ENCODE measurements at regions not wholly inside any gene's neighbourhood (a gene's known extent, or its start where the extent isn't known, plus 50 kb on each side); places are given as distances from the start of the nearest gene placed in this dataset.

- DNase-seq = no peak
Measured at GRCh38 chr2:13109516-13109915, 392.8 kb downstream of the TRIB2 start.

DNA sequence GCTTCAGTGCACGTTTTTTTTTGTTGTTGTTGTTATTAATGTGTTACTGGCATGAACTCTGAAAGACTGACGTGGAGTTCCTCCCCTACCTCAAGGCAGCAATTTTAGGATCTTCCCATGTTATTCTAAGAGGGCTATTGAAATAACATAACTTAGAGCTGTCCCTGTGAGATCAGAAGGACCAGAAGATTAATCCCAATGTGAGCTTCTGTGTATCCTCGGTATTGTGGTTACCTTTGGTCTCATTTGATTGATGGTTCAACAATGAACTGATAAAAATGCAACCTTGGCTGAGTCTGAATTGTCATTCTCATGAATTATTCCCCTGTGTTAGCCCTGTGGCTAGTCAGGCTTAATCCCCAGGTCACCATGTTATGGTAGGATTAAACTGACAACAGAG is 394.1 kb downstream of the TRIB2 start:
- DNase-seq = no peak

GRCh38 chr2:13113002-13113401 is 396.3 kb downstream of the TRIB2 start:
- DNase-seq = no peak

GRCh38 chr2:13114391-13114790 is 397.7 kb downstream of the TRIB2 start:
- no peak for DNase-seq

- no peak for DNase-seq
Measured at GRCh38 chr2:13115643-13116042, 398.9 kb downstream of the TRIB2 start.

DNA sequence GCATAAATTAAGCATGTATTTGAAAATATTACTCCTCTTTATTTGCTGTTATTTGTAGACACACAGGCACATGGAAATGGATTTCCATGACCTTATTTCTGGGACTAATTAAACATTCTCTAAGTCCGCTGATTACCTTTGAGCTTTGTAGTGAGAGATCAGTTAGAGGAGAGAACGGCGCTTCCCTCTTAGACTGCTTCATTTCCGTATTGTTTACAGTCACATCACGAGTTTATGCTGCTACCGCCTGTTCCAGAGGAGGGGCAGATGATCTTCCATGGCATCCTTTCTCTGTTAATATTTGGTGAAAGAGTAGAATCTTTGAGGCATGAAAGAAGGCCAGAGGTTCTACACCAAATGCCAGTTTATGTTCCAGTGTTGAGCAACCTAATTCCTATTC is 404.4 kb downstream of the TRIB2 start:
- no peak for DNase-seq

- DNase-seq = no peak
Measured at GRCh38 chr2:13128139-13128538, 411.4 kb downstream of the TRIB2 start.

- DNase-seq = no peak
Measured at GRCh38 chr2:13135369-13135768, 418.6 kb downstream of the TRIB2 start.

- no peak for DNase-seq
Measured at GRCh38 chr2:13135856-13136255, 419.1 kb downstream of the TRIB2 start.

GRCh38 chr2:13137679-13138078 is 420.9 kb downstream of the TRIB2 start:
- DNase-seq = no peak

DNA sequence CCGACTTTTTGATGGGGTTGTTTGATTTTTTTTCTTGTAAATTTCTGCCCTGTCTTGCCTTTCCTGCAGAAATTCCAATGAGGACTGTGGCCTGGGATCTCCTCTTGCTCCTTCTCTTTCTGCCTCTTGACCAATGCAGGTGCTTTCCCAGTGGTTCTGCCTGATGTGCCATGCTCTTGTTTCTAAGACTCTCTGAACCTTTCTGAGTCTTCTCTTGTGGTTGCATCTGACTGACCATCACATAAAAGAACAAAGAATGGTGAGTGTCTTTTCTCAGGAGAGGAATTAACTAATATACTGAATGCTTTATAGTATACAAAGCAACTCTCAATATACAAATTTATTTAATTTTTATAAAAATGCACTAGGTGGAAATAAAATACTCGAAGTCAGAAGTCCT is 424.6 kb downstream of the TRIB2 start:
- no peak for DNase-seq

GRCh38 chr2:13143451-13143850 is 426.7 kb downstream of the TRIB2 start:
- no peak for DNase-seq

DNA sequence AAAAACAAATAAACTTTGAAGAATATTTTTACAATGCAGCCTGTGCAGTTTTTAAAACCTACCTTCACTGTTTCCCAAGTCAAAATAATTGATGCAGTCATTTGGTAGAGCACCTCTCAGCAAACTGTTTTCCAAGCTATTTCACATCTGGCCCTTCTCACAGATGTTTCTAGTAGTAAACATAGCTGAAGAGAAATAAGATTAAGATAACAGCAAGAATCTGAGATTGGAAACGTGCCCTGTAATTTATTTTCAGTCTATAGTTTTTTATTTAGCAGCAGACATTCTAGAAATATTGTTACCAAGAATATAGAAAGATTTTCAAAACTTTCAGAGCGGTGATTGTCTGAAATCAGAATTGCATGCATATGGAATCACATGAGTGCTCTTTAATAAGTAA is 440.2 kb downstream of the TRIB2 start:
- no peak for DNase-seq

- no peak for DNase-seq
Measured at GRCh38 chr2:13158466-13158865, 441.7 kb downstream of the TRIB2 start.

DNA sequence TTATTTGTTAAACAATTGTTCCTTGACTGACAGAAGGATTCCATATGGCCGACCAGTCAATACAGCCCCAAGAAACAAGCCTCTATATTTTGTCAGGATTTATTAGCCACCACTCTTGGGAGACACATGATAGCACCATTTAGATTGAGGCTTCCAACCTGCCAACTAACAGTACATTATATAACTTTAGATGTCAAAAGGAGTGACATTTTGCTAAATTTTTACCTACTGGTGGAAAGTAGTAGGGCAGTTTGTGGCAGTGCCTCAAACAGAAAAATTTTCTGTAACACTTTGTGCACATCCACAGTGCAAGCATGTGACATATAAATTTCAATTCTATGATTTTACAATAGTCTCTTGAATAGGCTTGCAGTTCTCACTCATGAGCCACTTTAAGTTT is 464.0 kb downstream of the TRIB2 start:
- no peak for DNase-seq

DNA sequence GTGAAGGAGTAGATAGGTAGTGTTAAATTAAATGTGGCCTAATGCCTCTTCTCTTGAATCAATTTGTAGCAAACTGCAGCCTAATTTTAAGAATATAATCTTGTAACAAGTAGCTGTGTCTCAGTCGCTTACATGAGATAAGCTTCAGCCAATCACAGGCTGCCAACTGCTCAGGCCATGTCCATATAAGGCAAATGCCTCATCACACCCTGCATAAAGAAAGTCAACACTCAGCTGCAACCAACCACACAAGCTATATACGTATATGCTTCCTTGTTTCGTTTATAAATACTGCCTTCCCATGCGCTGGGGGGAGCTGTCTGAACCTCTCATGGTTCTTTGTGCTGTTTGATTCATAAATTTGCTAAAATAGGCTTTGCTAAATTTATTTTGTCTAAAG is 476.3 kb downstream of the TRIB2 start:
- no peak for DNase-seq

DNA sequence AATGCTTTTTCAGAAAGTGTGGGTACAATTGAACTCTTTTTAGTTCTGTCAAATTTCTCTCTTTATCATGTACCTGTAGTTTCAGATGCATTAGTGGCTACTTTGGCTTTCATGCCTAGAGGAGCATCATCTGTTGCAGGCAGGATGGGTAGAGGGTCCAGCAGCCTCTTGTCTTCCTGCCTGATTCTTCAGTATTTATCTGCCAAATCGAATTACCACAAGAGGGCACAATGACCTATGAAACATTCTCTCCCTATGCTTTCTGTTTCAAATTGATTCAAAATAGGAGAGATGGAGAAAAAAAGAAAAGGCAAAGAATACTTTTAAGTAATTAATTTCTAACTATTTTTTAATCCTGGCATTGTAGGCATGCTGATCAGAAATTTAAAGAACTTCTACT is 477.2 kb downstream of the TRIB2 start:
- DNase-seq = no peak

DNA sequence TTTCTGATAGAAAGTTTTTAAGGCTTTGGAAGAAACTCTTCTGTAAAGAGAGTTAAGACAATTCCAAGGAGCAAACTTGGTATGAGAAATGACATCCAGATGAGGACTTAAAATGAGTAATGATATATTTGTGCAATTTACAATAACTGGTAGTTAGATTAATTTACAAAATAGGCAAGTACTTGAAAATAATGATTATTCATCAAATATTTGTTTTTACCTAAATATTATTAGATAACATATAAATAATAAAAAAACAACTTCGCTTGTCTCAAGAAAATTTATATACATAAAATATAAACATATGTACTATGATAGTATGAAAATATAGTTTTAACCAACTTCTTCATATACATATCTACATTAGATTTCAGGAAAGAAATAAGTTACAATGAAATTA is 478.5 kb downstream of the TRIB2 start:
- DNase-seq = no peak

- DNase-seq = no peak
Measured at GRCh38 chr2:13197248-13197647, 480.5 kb downstream of the TRIB2 start.

GRCh38 chr2:13201924-13202323 is 485.2 kb downstream of the TRIB2 start:
- DNase-seq = no peak

GRCh38 chr2:13212115-13212514 is 495.4 kb downstream of the TRIB2 start:
- DNase-seq = no peak

- DNase-seq = no peak
Measured at GRCh38 chr2:13218205-13218604, 501.5 kb downstream of the TRIB2 start.

- DNase-seq = no peak
Measured at GRCh38 chr2:13227578-13227977, 510.8 kb downstream of the TRIB2 start.

DNA sequence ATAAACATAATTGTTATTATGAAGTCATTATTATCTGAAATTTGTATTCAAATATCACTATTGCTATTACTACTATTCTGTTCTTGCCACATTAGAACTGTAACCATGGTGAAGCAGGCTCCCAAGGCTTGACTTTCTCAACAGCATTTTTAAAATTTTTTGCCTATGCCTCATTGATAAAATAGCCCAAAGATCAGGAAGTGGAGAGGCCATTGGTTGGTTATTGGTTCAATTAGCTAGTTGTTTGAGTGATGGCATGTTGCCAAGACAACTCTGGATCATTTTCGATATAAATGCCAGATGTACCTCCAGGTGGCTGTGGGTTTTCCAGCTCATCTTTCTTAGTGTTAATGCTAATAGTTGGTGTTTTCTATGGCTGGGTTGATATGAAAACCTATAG is 513.5 kb downstream of the TRIB2 start:
- no peak for DNase-seq

DNA sequence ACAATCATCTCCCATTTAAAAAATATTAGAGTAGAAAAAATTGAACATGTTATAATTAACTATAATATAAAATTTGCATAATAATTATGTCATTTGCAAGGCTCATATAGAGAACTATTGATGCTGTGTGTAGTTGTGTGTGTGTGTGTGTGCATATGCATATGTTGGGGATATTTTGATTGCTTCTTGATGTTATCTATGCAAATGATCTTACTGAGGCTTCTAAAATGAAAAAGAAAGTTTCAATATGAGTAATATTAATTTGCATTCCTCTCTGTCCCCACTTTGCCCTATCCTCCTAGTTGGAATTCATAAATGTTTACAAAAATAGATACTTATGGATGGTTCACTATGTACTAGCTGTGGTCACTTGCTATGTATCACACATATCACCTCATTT is 523.3 kb downstream of the TRIB2 start:
- no peak for DNase-seq

Data from effector CD4-positive, alpha-beta T cell (primary cell).